ENCODE measurements at regions not wholly inside any gene's neighbourhood (a gene's known extent, or its start where the extent isn't known, plus 50 kb on each side); places are given as distances from the start of the nearest gene placed in this dataset.

DNA sequence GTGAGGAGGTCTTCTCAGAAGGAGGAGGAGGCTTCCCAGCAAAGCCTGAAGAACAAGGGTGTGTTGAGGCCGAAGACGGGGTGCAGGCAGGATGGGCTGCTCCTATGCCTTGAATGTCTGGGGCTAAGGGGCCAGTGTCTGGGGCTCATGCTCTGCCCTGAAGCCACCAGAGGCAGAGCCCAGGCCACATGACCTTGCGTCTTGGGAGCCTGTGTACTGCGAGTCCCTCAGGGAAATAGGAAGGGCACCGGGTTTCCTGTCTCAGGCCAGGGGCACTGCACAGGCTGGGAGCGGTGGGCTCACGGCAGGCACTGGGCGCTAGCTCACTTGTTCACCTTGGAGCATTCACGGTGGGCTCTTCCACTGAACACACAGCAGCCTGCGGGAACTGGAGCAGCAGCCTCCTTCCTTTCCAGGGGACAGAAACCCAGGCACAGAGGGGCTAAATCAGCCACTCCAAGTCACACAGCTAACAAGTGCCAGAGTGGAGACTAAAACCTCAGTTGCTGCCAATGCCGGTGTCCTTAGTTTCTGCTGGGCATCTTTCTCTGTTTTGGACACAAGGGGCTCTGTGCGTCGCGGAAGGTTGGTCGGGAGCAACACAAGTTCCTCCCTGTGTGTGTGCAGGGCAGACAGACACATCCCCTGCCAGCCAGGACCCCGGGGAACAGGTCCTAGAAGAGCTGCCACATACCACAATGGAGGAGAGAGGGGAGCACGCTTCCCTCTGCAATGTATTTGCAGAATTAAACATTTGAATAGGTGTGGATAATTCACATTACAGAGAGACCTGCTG is 104.8 kb upstream of the C1orf174 start:
- TF ChIP-seq EZH2phosphoT487 (IDR thresholded peaks at IDR 0.05; ENCODE audit: borderline replicate concordance, low read length) = no peak
- TF ChIP-seq, protein P1, sequence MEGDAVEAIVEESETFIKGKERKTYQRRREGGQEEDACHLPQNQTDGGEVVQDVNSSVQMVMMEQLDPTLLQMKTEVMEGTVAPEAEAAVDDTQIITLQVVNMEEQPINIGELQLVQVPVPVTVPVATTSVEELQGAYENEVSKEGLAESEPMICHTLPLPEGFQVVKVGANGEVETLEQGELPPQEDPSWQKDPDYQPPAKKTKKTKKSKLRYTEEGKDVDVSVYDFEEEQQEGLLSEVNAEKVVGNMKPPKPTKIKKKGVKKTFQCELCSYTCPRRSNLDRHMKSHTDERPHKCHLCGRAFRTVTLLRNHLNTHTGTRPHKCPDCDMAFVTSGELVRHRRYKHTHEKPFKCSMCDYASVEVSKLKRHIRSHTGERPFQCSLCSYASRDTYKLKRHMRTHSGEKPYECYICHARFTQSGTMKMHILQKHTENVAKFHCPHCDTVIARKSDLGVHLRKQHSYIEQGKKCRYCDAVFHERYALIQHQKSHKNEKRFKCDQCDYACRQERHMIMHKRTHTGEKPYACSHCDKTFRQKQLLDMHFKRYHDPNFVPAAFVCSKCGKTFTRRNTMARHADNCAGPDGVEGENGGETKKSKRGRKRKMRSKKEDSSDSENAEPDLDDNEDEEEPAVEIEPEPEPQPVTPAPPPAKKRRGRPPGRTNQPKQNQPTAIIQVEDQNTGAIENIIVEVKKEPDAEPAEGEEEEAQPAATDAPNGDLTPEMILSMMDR (IDR thresholded peaks at IDR 0.05; ENCODE audit: low read depth, low read length, poor library complexity, severe bottlenecking) = no peak

Data from DOHH2 (cell line).